ENCODE measurements at regions not wholly inside any gene's neighbourhood (a gene's known extent, or its start where the extent isn't known, plus 50 kb on each side); places are given as distances from the start of the nearest gene placed in this dataset.

DNA sequence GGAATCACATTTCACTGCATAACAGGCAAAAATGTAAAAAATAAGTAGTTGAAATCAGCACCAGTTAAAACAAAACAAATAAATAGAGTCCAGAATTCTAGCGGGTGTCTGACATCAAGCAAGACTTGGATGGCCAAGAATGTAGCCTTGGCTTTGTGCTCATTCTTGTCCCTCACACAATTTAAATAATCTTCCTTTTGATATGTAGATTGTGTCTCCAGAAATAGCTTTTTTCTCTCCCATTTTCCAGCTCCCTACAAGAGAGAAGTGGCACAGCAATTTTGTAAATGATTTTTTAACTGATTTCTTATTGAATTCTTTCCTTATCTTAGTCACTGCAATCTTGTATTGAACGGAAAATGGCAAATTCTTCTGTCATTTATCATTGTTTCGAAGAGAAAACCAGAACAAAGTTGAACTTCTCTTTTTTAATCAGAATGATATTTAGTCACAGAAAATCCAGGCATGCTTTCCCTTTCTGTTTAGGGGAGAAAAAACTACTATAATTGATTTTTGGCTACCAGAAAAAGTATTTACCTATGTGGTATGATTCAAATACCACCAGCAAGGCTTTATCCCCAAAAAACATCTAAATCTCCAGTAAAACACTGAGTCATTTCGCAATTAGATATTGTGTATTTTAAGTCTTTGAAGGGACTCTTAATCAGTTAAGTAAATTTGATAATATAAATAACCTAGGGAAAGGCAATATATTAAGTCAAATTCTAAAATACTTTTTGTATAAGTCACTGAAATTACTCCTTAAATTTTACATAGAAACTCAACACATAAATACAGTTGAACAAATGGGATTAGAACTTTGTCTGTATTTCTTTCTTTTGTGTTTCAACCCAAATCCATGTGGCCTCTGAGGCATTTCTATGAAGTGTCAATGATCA, 481.7 kb downstream of the GBE1 start:
- no peak for DNase-seq (ENCODE audit: low spot score)

DNA sequence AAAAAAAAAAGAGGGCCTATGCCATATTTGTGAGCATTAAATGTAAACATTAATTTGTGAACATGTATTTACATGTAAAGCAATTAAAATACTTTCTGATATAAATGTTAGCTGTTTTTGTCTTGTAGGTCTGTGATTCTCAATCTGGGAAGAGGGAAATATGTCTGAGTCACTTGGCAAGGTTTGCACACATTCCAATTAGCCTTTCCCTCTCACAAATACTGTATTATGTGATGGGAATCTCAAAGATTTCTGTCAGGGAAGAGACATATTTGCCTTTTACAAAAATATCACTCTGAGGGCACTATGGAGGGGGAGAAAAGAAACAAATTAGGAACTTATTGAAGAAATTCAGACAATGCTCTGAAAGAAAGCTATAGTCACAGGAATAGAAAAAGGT, 483.6 kb downstream of the GBE1 start:
- DNase-seq (ENCODE audit: low spot score), result no peak

DNA sequence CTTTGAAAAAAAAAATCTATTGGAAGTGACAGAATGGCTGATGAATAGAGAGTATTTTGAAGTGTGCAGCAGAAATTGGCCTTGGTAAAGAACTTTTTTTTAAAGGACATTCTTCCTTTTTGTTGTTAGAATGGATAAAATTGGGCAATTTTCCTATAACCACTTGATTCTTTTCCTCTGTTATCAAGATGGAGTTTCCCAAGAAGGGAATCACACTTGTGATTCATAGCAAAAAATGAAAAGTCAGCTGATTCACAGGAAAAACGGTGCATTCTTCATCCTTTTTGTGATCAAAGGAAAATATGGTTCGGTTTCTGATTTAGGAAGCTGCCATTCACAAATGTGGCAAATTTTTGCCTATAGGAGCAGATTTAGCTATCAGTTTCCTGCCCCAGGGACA, 486.8 kb downstream of the GBE1 start:
- no peak for DNase-seq (ENCODE audit: low spot score)

- no peak for DNase-seq (ENCODE audit: low spot score)
These were observed 490.7 kb downstream of the GBE1 start for GRCh38 chr3:81270603-81271379.

- DNase-seq (ENCODE audit: low spot score), result no peak
These were observed 492.9 kb downstream of the GBE1 start for GRCh38 chr3:81268526-81268925.

DNA sequence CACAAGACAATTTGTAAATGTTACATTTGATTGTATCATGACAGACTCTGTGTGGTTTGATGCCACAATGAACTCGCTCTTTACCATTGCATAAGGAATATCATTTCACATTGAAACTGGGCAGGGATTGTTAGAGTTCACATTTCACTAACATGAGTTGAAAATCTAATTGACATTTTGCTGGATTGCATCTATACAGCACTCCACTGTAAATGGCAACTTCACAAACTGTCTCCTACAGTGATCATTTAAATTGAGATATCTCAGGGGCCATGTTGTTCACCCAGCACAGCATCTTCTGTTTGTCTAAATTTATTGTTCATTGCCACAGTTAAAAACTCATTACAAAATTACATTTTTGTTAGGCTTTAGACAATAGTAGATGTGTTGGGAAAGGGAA, 499.4 kb downstream of the GBE1 start:
- no peak for DNase-seq (ENCODE audit: low spot score)

GRCh38 chr3:81255463-81255862, 506.0 kb downstream of the GBE1 start:
- no peak for DNase-seq (ENCODE audit: low spot score)

- DNase-seq (ENCODE audit: low spot score), result no peak
These were observed 510.3 kb downstream of the GBE1 start for GRCh38 chr3:81251096-81251495.

- DNase-seq (ENCODE audit: low spot score), result peak; percentile 1
These were observed 511.9 kb downstream of the GBE1 start for GRCh38 chr3:81249540-81250029.

DNA sequence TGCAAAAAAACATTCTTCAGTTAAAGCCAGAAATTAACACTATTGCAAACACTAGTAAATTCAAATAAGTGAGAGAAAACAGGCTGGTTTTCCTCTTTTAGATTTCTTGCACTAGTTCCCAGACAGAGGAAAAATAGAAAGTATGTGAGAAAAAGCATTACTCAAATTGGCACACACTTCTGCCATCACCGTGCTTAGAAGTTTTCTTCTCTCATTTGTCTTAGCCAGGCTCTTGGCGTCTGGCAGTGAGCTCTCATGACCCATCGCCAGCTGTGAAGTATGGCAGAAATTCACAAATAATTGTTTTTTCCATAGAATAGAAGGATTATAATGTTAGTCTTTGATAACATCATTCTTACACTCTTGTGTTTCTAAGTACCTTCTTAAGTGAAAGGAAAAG, 515.9 kb downstream of the GBE1 start:
- DNase-seq (ENCODE audit: low spot score), result no peak

GRCh38 chr3:81245043-81245442, 516.4 kb downstream of the GBE1 start:
- DNase-seq (ENCODE audit: low spot score), result no peak

- no peak for DNase-seq (ENCODE audit: low spot score)
These were observed 517.2 kb downstream of the GBE1 start for GRCh38 chr3:81244231-81244630.

DNA sequence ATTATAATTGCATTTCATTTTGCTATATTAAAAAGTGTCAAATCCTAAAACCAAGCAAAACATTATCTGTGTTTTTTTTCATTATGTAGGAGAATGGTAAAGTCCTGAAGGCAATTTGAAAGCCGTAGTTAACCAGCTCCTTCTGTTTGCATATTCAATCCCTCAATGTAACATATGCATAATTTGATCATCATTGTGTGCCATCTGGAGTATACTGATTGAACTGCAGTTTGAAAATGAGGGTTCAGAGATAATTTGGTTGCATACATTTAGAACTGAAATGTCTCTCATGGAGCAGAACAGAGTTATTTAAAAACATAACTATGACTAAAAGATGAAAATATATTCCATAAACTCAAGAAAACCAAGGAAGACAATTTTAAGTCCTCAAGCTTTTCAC, 518.6 kb downstream of the GBE1 start:
- no peak for DNase-seq (ENCODE audit: low spot score)

- no peak for DNase-seq (ENCODE audit: low spot score)
These were observed 524.3 kb downstream of the GBE1 start for GRCh38 chr3:81237181-81237580.

DNA sequence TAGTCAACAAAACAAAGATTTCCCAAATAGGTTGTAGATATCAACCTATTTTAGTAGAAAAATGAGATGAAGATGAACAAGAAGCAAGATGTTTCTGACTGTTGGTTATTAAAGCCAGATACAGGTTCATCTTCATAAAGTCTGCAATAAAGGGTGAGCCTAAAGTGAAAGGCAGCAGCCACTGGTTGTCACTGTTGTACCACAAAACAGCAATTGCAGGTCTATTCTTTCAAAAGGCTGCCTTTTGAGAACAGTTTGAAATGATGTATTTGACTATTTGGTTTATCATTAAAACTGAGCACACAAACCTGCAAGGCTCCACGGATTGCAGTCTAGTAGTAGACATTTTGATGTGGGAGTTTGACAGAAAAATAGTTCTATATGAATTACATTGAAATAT, 543.4 kb downstream of the GBE1 start:
- DNase-seq (ENCODE audit: low spot score), result peak; percentile 3

DNA sequence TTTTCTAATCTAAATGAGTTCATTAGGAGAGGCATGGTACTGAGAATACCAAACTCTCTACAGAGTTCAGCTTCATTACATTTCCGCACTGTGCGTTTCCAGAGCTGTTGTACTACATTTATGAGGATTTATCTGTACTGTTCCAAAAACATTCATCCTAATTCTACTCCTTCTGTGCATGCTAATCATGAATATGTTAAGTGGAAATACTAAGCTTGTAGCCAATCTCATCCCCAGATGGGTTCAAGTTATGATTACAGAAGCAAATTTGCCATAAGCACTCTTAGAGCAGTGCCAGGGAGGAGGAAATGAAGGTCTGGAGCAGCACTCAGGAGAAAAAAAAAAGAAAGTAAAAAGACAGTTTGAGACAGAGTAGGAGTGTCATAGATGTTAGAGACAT, 544.3 kb downstream of the GBE1 start:
- DNase-seq (ENCODE audit: low spot score), result no peak

DNA sequence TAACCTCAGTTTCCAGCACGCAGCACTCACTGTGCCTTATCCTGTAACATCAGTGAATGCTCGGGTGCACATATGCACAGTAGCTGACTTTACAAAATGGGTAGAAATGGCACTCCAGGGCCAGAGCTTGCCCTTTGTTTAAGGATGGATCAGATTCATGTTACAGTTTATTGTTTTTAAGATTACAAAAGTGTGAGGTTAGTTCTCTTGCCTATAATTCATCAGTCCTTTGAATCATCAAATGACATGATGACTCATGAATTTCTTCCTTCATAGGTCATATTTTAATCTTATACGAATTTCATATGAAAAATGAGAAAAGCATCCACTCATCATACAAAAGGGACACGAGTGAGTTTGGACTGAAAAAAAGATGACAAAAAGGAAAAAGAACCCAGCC, 545.3 kb downstream of the GBE1 start:
- DNase-seq (ENCODE audit: low spot score), result no peak

DNA sequence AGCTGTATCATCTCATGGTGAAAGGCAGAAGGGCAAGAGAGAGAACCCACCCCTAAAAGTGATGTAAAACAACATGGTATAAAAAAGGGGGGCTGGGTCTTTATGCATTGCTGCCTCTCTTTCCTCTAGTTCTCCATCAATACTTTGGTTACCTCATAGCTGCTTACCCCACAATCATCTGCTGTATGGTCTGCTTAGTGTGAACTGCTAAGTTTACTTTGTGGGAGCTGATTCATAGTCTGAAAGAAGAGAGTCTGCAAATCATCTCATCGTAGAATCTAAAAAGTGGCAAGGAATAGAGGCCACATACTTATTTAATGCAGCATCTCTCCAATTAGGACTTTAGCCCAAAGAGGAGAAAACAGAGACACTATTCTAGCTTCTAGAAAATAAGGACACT, 546.8 kb downstream of the GBE1 start:
- no peak for DNase-seq (ENCODE audit: low spot score)

- DNase-seq (ENCODE audit: low spot score), result no peak
These were observed 561.9 kb downstream of the GBE1 start for GRCh38 chr3:81199587-81199986.

GRCh38 chr3:81198756-81199155, 562.7 kb downstream of the GBE1 start:
- no peak for DNase-seq (ENCODE audit: low spot score)

DNA sequence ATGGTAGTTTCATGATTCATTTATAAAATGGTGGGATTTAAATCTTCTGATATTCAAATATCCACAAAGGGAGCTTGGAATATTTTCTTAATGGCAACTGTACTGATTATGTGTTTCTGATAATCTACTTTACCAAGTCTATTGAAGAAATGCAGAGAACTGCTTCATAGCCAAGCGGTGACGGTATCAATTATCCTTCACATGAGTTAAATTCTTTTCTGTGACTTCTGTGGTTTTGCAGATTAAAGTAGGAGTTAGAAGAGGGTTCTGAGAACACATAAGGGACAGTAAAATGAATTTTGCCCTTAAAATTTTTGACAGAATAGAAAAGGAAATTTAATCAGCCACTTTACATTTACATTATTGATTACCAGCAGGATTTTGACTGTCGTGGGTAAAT, 563.2 kb downstream of the GBE1 start:
- no peak for DNase-seq (ENCODE audit: low spot score)

GRCh38 chr3:81197386-81197785, 564.1 kb downstream of the GBE1 start:
- no peak for DNase-seq (ENCODE audit: low spot score)

DNA sequence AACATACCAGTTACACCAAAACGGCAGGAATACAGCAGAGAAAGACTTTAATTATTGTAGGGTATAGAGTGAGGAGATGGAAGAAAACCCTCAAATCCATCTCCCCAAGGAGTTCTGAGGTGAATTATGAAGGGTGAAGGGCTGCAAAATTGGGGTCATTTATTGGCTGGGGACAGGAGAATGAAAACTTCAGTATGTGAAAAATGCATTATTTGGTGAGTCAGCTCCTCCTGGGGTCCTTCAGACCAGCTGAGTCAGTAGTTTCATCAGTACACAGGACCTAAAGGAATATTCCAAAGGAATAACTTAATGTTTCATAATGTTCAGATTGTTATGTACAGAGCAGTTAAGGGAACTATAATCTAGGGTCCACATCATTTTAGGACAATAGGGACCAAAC, 566.0 kb downstream of the GBE1 start:
- no peak for DNase-seq (ENCODE audit: low spot score)

All from HuH-7 (cell line).